Upper lobe of left lung (tissue), 4 donors: ENCODE measurements at regions not wholly inside any gene's neighbourhood (a gene's known extent, or its start where the extent isn't known, plus 50 kb on each side); places are given as distances from the start of the nearest gene placed in this dataset.

Experiments used
- EP300 ChIP-seq, 4 donors: sonication (generic); formaldehyde crosslinking; IDR thresholded peaks; one replicate each; pipeline ENCODE4 v1.5.1; 2017; ENCODE audit warnings: antibody characterized with exemption in 4 of 4, control low read depth in 2 of 4
- POLR2A ChIP-seq, 4 donors: fragments of 450-650 bp; IDR thresholded peaks; one replicate each; pipeline ENCODE4 v1.5.1; 2016 to 2017; ENCODE audit warnings: antibody characterized with exemption in 4 of 4, mild to moderate bottlenecking in 2 of 4
- POLR2AphosphoS5 ChIP-seq, 2 donors: sonication (generic); formaldehyde crosslinking; IDR thresholded peaks; one replicate each; pipeline ENCODE4 v1.5.1; 2017; ENCODE audit warnings: antibody characterized with exemption in 2 of 2
- TF ChIP-seq, protein P1 (sequence below), 6 experiments: fragments of 450-650 bp in 4 of 6; fragments of 200-600 bp in 2 of 6; sonication (generic) in 2 of 6; IDR thresholded peaks; one replicate each; pipeline ENCODE4 v1.5.1; 2016 to 2019; ENCODE audit warnings: antibody characterized with exemption in 6 of 6

GRCh38 chr14:98393527-98393926 is 878.5 kb downstream of the BCL11B start:
- TF ChIP-seq, protein P1, sequence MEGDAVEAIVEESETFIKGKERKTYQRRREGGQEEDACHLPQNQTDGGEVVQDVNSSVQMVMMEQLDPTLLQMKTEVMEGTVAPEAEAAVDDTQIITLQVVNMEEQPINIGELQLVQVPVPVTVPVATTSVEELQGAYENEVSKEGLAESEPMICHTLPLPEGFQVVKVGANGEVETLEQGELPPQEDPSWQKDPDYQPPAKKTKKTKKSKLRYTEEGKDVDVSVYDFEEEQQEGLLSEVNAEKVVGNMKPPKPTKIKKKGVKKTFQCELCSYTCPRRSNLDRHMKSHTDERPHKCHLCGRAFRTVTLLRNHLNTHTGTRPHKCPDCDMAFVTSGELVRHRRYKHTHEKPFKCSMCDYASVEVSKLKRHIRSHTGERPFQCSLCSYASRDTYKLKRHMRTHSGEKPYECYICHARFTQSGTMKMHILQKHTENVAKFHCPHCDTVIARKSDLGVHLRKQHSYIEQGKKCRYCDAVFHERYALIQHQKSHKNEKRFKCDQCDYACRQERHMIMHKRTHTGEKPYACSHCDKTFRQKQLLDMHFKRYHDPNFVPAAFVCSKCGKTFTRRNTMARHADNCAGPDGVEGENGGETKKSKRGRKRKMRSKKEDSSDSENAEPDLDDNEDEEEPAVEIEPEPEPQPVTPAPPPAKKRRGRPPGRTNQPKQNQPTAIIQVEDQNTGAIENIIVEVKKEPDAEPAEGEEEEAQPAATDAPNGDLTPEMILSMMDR (IDR thresholded peaks at IDR 0.05): no peak
- TF ChIP-seq POLR2AphosphoS5 (IDR thresholded peaks at IDR 0.05): no peak
- TF ChIP-seq POLR2A (IDR thresholded peaks at IDR 0.05): no peak
- no peak for TF ChIP-seq EP300 (IDR thresholded peaks at IDR 0.05)
